Breast epithelium (tissue), 4 donors: ENCODE measurements at regions not wholly inside any gene's neighbourhood (a gene's known extent, or its start where the extent isn't known, plus 50 kb on each side); places are given as distances from the start of the nearest gene placed in this dataset.
"Not testable (repeated sequence)": the region's sequence is repeated elsewhere in the genome, so short reads cannot be mapped to it uniquely, and the experiment has no call there.

ENCODE experiments used
- DNase-seq, 2 donors: peaks; one replicate each; pipeline ENCODE4 v3.0.0-alpha.2; 2019; ENCODE audit warnings: low spot score in 2 of 2
- H3K27ac ChIP-seq, 2 donors: fragments of 200-600 bp; sonication (generic) in 1 of 2; one replicate each; pipeline ENCODE4 v1.5.1; 2016 to 2019; ENCODE audit warnings: mild to moderate bottlenecking in 1 of 2
- H3K27me3 ChIP-seq, 2 donors: fragments of 200-600 bp; sonication (generic) in 1 of 2; one replicate each; pipeline versions ENCODE4 v1.5.1 to v1.6.0; 2017 to 2019; ENCODE audit warnings: control low read depth in 1 of 2, mild to moderate bottlenecking in 1 of 2
- H3K36me3 ChIP-seq: fragments of 200-600 bp; one replicate; pipeline ENCODE4 v1.5.1; 2019
- H3K4me1 ChIP-seq, 2 donors: fragments of 200-600 bp; sonication (generic); one replicate each; pipeline ENCODE4 v1.5.1; 2016 to 2019; ENCODE audit warnings: control low read depth in 1 of 2
- H3K4me3 ChIP-seq, 3 donors: fragments of 200-600 bp; sonication (generic); 1 replicate in 2 of 3; 2 replicates in 1 of 3; pipeline ENCODE4 v1.5.1; 2016 to 2019; ENCODE audit warnings: mild to moderate bottlenecking in 3 of 3, moderate library complexity in 2 of 3
- H3K9me3 ChIP-seq, 2 donors: fragments of 200-600 bp; sonication (generic) in 1 of 2; one replicate each; pipeline ENCODE4 v1.5.1; 2016 to 2019; ENCODE audit warnings: control low read depth in 1 of 2
- POLR2A ChIP-seq: fragments of 450-650 bp; IDR thresholded peaks from one replicate; pipeline ENCODE4 v1.6.1; 2016; ENCODE audit warnings: antibody characterized with exemption, mild to moderate bottlenecking, moderate library complexity
- POLR2AphosphoS5 ChIP-seq, 3 donors: sonication (generic); formaldehyde crosslinking; IDR thresholded peaks; one replicate each; pipeline ENCODE4 v1.6.1; 2017; ENCODE audit warnings: antibody characterized with exemption in 3 of 3
- intact Hi-C: fragments of 100-400 bp; cut with DNase I; formaldehyde crosslinking; loops from one replicate; pipeline ENCODE4 v1.15.1; 2023; ENCODE audit warnings: low total_unique reads
- TF ChIP-seq, protein P1 (sequence below), 3 donors: fragments of 450-650 bp; IDR thresholded peaks; one replicate each; pipeline ENCODE4 v1.5.1; 2016 to 2017; ENCODE audit warnings: antibody characterized with exemption in 3 of 3, mild to moderate bottlenecking in 3 of 3, moderate library complexity in 3 of 3

DNA sequence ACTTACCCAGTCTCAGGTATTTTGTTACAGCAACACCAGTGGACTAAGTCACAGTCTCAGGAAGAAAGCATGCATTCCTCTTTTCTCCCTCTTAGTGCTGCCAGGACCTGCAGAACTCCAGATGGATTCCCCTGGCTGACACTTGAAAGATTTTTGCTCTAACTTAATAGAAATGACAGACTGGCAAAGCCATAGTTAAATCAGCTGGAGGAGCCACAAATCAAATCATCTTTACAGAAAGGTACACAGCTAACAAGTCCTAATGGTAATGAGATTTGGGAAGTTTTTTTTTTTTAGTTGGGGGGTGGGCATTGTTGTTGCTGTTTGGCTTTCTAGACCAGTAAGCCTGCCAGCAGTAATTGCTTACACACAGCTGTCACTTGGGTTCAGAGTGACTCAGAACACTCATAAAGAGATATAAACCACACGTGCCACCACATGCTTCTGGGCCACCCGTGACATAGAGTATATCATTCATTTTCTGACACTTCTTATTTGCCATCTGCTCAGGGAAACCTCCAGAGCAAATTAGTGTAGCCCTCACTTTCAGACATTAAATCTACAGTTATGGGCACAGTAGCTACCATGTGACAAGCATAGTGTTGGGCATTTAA lies 72.4 kb downstream of the FH start:
- H3K36me3 ChIP-seq: no peaks in the 10 kb centered on the region
- H3K9me3 ChIP-seq: no peaks in the 10 kb centered on the region
- no peak overlapping the region for H3K4me3 ChIP-seq
- TF ChIP-seq POLR2A (no peak), POLR2AphosphoS5 (IDR thresholded peaks at IDR 0.05) (no peak)
- TF ChIP-seq, protein P1, sequence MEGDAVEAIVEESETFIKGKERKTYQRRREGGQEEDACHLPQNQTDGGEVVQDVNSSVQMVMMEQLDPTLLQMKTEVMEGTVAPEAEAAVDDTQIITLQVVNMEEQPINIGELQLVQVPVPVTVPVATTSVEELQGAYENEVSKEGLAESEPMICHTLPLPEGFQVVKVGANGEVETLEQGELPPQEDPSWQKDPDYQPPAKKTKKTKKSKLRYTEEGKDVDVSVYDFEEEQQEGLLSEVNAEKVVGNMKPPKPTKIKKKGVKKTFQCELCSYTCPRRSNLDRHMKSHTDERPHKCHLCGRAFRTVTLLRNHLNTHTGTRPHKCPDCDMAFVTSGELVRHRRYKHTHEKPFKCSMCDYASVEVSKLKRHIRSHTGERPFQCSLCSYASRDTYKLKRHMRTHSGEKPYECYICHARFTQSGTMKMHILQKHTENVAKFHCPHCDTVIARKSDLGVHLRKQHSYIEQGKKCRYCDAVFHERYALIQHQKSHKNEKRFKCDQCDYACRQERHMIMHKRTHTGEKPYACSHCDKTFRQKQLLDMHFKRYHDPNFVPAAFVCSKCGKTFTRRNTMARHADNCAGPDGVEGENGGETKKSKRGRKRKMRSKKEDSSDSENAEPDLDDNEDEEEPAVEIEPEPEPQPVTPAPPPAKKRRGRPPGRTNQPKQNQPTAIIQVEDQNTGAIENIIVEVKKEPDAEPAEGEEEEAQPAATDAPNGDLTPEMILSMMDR (IDR thresholded peaks at IDR 0.05): no peak
- H3K27ac ChIP-seq: no peak overlapping the region
- intact Hi-C loops: no loop called here
- H3K4me1 ChIP-seq: no peaks in the 10 kb centered on the region
- H3K27me3 ChIP-seq: no peaks in the 10 kb centered on the region
- no peak for DNase-seq

- Histone ChIP-seq H3K36me3 (no peaks in the 10 kb centered on the region), H3K27ac (no peak overlapping the region), H3K4me3 (no peak overlapping the region), H3K4me1 (no peaks in the 10 kb centered on the region), H3K27me3 (no peaks in the 10 kb centered on the region), H3K9me3 (no peaks in the 10 kb centered on the region)
- no peak for DNase-seq
- intact Hi-C loops: no loop called here
- no peak for TF ChIP-seq POLR2AphosphoS5 (IDR thresholded peaks at IDR 0.05)
- TF ChIP-seq, protein P1 (IDR thresholded peaks at IDR 0.05): no peak
- no peak for TF ChIP-seq POLR2A
These were observed 74.7 kb downstream of the FH start for GRCh38 chr1:241444836-241445235.

GRCh38 chr1:241443561-241443960 lies 76.0 kb downstream of the FH start:
- intact Hi-C loops: no loop called here
- no peak for DNase-seq
- no peaks in the 10 kb centered on the region for H3K27me3 ChIP-seq
- no peaks in the 10 kb centered on the region for H3K4me1 ChIP-seq
- H3K4me3 ChIP-seq: no peak overlapping the region
- no peaks in the 10 kb centered on the region for H3K9me3 ChIP-seq
- TF ChIP-seq, protein P1 (IDR thresholded peaks at IDR 0.05): no peak
- no peaks in the 10 kb centered on the region for H3K36me3 ChIP-seq
- no peak overlapping the region for H3K27ac ChIP-seq

GRCh38 chr1:241442686-241443085 lies 76.9 kb downstream of the FH start:
- no peak for DNase-seq
- no peaks in the 10 kb centered on the region for H3K9me3 ChIP-seq
- H3K4me3 ChIP-seq: no peak overlapping the region
- H3K36me3 ChIP-seq: no peaks in the 10 kb centered on the region
- intact Hi-C loops: no loop called here
- H3K4me1 ChIP-seq: no peaks in the 10 kb centered on the region
- H3K27ac ChIP-seq: no peak overlapping the region
- TF ChIP-seq POLR2A (no peak), POLR2AphosphoS5 (IDR thresholded peaks at IDR 0.05) (no peak)
- TF ChIP-seq, protein P1 (IDR thresholded peaks at IDR 0.05): no peak
- no peaks in the 10 kb centered on the region for H3K27me3 ChIP-seq

DNA sequence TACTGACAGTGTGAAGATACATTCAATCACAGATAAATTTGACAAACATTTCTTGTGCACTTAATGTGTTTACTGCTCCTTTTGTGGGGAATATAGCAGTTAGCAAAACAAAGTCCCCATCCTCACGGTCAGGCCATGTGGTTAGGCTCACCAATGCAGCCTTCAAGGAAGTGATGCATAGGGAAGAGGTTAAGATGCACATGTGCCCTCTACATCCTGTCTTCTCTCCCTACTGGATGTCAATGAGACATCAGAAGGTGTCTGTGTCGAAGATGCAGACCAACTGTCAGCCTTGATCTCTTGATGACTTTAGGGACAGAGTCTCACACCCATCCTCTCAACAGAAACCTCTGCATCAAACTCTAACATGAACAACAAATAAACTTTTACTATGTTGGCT lies 78.7 kb downstream of the FH start:
- H3K4me1 ChIP-seq: no peaks in the 10 kb centered on the region
- H3K9me3 ChIP-seq: no peaks in the 10 kb centered on the region
- no peak for DNase-seq
- no peak for TF ChIP-seq POLR2A
- no peak for TF ChIP-seq POLR2AphosphoS5 (IDR thresholded peaks at IDR 0.05)
- TF ChIP-seq, protein P1 (IDR thresholded peaks at IDR 0.05): no peak
- intact Hi-C loops: no loop called here
- no peak overlapping the region for H3K27ac ChIP-seq
- H3K36me3 ChIP-seq: no peaks in the 10 kb centered on the region
- H3K27me3 ChIP-seq: no peaks in the 10 kb centered on the region
- no peak overlapping the region for H3K4me3 ChIP-seq

GRCh38 chr1:241438686-241439085 lies 80.9 kb downstream of the FH start:
- intact Hi-C loops, H3K9me3 ChIP-seq, DNase-seq, H3K27me3 ChIP-seq, H3K4me1 ChIP-seq, H3K4me3 ChIP-seq, H3K27ac ChIP-seq, H3K36me3 ChIP-seq: not testable (repeated sequence)
